ENCODE measurements at regions not wholly inside any gene's neighbourhood (a gene's known extent, or its start where the extent isn't known, plus 50 kb on each side); places are given as distances from the start of the nearest gene placed in this dataset.

DNA sequence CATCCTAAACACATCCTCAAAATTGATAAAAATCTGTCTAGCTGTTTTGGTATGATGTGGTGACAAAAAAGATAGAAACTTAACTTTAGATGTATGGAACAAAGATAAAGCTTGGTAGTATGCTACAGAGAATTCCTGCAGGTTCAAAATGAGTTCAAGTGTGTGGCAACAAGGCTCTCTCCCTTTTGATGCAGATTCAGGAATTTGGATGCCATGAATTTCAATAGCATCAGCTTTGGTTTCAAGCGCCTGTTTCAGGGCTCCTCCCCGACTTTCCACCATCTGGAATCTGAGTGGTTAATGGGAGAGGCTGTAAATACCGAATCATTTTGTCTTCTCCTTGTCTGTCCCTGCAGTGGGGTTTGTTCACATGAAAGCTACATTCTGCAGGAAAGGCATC, 180.6 kb downstream of the MTX2 start:
- DNase-seq (ENCODE audit: low spot score) = no peak
- TF ChIP-seq, protein P1, sequence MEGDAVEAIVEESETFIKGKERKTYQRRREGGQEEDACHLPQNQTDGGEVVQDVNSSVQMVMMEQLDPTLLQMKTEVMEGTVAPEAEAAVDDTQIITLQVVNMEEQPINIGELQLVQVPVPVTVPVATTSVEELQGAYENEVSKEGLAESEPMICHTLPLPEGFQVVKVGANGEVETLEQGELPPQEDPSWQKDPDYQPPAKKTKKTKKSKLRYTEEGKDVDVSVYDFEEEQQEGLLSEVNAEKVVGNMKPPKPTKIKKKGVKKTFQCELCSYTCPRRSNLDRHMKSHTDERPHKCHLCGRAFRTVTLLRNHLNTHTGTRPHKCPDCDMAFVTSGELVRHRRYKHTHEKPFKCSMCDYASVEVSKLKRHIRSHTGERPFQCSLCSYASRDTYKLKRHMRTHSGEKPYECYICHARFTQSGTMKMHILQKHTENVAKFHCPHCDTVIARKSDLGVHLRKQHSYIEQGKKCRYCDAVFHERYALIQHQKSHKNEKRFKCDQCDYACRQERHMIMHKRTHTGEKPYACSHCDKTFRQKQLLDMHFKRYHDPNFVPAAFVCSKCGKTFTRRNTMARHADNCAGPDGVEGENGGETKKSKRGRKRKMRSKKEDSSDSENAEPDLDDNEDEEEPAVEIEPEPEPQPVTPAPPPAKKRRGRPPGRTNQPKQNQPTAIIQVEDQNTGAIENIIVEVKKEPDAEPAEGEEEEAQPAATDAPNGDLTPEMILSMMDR (IDR thresholded peaks at IDR 0.05) = no peak
- Histone ChIP-seq H3K27ac (no peak overlapping the region), H3K4me3 (no peak overlapping the region), H3K9me3 (no peaks in the 10 kb centered on the region), H3K27me3 (no peaks in the 10 kb centered on the region), H3K36me3 (no peaks in the 10 kb centered on the region), H3K4me1 (peaks cover 0 to under 1% of the 10 kb centered on the region in 2 donors)

DNA sequence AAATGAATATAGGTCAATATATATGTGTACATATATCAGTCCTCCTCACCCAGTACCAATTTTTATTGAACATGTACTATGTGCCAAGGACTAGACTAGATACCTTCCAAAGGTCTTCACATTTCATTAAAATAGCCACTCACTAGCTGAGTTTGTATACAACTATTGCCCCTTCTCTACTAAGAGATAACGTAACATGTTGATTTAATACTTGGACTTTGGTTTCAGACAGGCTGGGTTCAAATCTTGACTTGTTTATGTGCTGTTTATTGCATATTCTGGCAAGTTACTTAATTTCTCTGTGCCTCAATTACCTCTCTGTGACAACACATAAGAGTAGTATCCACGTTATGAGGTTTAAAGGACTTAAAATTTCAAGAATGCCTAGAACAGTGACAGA, 184.5 kb downstream of the MTX2 start:
- H3K27me3 ChIP-seq = peaks cover 0 to 3% of the 10 kb centered on the region in 2 donors
- TF ChIP-seq, protein P1 (IDR thresholded peaks at IDR 0.05) = no peak
- H3K27ac ChIP-seq = no peak overlapping the region
- no peak for DNase-seq (ENCODE audit: low spot score)
- no peak overlapping the region for H3K4me3 ChIP-seq
- peaks cover 0 to 7% of the 10 kb centered on the region in 2 donors for H3K4me1 ChIP-seq
- no peaks in the 10 kb centered on the region for H3K36me3 ChIP-seq
- no peaks in the 10 kb centered on the region for H3K9me3 ChIP-seq

DNA sequence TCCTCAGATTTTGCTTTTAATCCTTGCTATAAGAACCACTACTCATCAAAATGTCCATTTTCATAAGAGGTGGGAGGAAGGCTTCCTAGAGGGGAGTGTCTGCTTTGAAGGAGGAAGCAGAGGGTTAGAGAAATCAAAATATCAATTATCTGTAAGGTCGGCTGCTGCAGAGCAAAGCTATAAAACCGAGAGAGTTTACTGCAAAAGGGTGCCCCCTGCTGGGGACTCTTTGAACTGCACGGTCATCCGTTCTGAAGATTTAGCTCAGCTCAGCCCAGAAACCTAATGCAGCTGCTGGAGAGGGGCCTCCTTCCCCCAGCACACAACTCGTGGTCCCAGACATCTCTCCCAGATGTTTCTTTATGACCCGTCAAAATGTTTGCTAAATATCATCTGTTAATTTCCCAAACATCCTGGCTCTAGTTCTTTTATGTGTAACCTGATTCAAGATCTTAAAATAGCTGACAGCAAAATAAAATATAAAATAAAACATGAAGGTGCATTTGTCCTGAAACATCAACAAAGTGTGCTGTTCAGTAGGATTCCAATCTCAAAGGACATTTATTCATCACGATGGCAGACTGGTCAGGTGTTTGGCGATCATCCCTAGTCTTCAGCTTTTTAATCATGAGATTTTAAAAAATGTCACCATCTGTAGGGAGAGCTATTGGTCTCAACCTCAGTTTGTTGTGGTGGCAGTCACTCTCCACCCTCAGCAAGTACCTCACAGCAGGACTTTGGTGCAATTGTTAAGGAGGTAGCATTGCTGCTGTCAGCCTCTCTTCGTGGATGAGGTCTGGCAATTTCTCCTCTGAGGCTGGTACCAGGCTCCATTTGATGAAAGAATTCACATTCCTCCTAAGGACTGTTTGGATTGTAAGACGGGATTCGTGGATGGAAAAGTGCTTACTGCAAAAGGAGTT, 185.9 kb downstream of the MTX2 start:
- H3K27ac ChIP-seq = peak overlapping the region in 1 of 2 donors; percentile 53
- no peak overlapping the region for H3K4me3 ChIP-seq
- peaks cover 0 to 3% of the 10 kb centered on the region in 2 donors for H3K27me3 ChIP-seq
- DNase-seq (ENCODE audit: low spot score) = peak; percentile 84
- no peaks in the 10 kb centered on the region for H3K9me3 ChIP-seq
- no peaks in the 10 kb centered on the region for H3K36me3 ChIP-seq
- TF ChIP-seq, protein P1 (IDR thresholded peaks at IDR 0.05) = peak; percentile 95 to 97
- peaks cover 0 to 7% of the 10 kb centered on the region in 2 donors for H3K4me1 ChIP-seq

DNA sequence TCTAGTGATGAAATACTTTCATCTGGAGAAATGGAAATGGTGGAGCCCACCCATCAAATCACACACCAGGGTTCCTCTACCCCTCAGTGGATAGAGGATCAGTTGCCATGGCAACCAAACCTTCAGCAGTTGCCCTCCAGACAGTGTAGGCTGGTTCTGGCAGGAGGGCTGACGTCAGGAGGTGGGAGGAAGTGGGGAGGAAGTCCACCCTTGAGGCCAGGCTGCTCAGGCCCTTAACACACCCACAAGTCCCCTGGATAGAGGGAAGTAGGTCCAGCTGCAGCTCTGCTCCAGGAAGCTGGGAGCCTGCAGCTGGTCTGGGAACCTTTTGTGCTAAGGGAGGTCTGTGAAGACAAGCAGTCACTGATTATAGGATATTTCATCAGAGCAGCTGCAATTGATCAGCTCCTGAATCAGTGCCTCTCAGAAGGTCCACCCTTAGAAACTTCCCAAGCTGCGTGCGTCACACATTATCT, 186.6 kb downstream of the MTX2 start:
- H3K4me1 ChIP-seq = peaks cover 0 to 7% of the 10 kb centered on the region in 2 donors
- H3K36me3 ChIP-seq = no peaks in the 10 kb centered on the region
- H3K9me3 ChIP-seq = no peaks in the 10 kb centered on the region
- DNase-seq (ENCODE audit: low spot score) = peak; percentile 65
- no peak overlapping the region for H3K4me3 ChIP-seq
- H3K27ac ChIP-seq = peak overlapping the region in 1 of 2 donors; percentile 53
- H3K27me3 ChIP-seq = peaks cover 0 to 3% of the 10 kb centered on the region in 2 donors
- TF ChIP-seq, protein P1 (IDR thresholded peaks at IDR 0.05) = no peak

DNA sequence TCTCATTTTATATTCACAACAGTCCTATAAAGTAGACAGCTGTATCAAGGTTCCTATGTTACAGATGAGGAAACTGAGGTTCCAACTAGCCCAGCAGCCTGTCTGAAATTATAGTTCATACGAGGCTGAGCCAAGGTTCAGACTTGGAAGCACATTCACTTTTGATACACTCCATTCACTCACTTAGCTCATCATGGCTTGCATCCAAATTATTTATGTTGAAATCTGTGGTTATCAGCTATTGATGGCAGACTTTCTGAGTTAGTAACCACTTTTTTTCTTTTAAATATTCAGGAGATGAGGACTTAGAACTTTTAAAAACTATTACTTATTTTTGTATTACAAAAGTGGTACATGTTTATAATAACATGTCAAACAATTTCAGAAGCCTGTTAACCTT, 188.2 kb downstream of the MTX2 start:
- no peak overlapping the region for H3K27ac ChIP-seq
- no peaks in the 10 kb centered on the region for H3K9me3 ChIP-seq
- peaks cover 0 to 3% of the 10 kb centered on the region in 2 donors for H3K27me3 ChIP-seq
- peaks cover 0 to 7% of the 10 kb centered on the region in 2 donors for H3K4me1 ChIP-seq
- H3K4me3 ChIP-seq = no peak overlapping the region
- no peaks in the 10 kb centered on the region for H3K36me3 ChIP-seq
- TF ChIP-seq, protein P1 (IDR thresholded peaks at IDR 0.05) = no peak
- no peak for DNase-seq (ENCODE audit: low spot score)
